ENCODE measurements at regions not wholly inside any gene's neighbourhood (a gene's known extent, or its start where the extent isn't known, plus 50 kb on each side); places are given as distances from the start of the nearest gene placed in this dataset.
A peak's percentile ranks its signal among the peaks of the same experiment; 100 is the strongest.
"Not testable (repeated sequence)": the region's sequence is repeated elsewhere in the genome, so short reads cannot be mapped to it uniquely, and the experiment has no call there.

GRCh38 chr13:109939180-109939579 lies 152.8 kb upstream of the IRS2 start:
- DNase-seq (ENCODE audit: low read depth), result no peak

- DNase-seq (ENCODE audit: low read depth), result peak; percentile 82
Observed at GRCh38 chr13:109938255-109938936, 152.0 kb upstream of the IRS2 start.

- not testable (repeated sequence) for DNase-seq (ENCODE audit: low read depth)
Observed at GRCh38 chr13:109934520-109934919, 148.1 kb upstream of the IRS2 start.

GRCh38 chr13:109933476-109933875 lies 147.1 kb upstream of the IRS2 start:
- no peak for DNase-seq (ENCODE audit: low read depth)

GRCh38 chr13:109924376-109924775 lies 138.0 kb upstream of the IRS2 start:
- DNase-seq (ENCODE audit: low read depth), result no peak

- DNase-seq (ENCODE audit: low read depth), result peak; percentile 81
Observed at GRCh38 chr13:109922518-109922917, 136.1 kb upstream of the IRS2 start.

- peak; percentile 52 for DNase-seq (ENCODE audit: low read depth)
Observed at GRCh38 chr13:109919715-109920375, 133.5 kb upstream of the IRS2 start.

GRCh38 chr13:109918179-109918711 lies 131.9 kb upstream of the IRS2 start:
- peak; percentile 75 for DNase-seq (ENCODE audit: low read depth)

GRCh38 chr13:109917422-109917821 lies 131.0 kb upstream of the IRS2 start:
- DNase-seq (ENCODE audit: low read depth), result no peak

- DNase-seq (ENCODE audit: low read depth), result no peak
Observed at GRCh38 chr13:109913936-109914510, 127.6 kb upstream of the IRS2 start.

- DNase-seq (ENCODE audit: low read depth), result no peak
Observed at GRCh38 chr13:109913186-109913585, 126.8 kb upstream of the IRS2 start.

GRCh38 chr13:109910194-109910593 lies 123.8 kb upstream of the IRS2 start:
- no peak for DNase-seq (ENCODE audit: low read depth)

GRCh38 chr13:109906976-109907375 lies 120.6 kb upstream of the IRS2 start:
- no peak for DNase-seq (ENCODE audit: low read depth)

GRCh38 chr13:109904218-109904617 lies 117.8 kb upstream of the IRS2 start:
- DNase-seq (ENCODE audit: low read depth), result peak; percentile 36

- DNase-seq (ENCODE audit: low read depth), result no peak
Observed at GRCh38 chr13:109900741-109901140, 114.4 kb upstream of the IRS2 start.

GRCh38 chr13:109900320-109900719 lies 113.9 kb upstream of the IRS2 start:
- DNase-seq (ENCODE audit: low read depth), result no peak

GRCh38 chr13:109899748-109900147 lies 113.4 kb upstream of the IRS2 start:
- no peak for DNase-seq (ENCODE audit: low read depth)

GRCh38 chr13:109899316-109899715 lies 112.9 kb upstream of the IRS2 start:
- no peak for DNase-seq (ENCODE audit: low read depth)

- DNase-seq (ENCODE audit: low read depth), result no peak
Observed at GRCh38 chr13:109897988-109898624, 111.7 kb upstream of the IRS2 start.

GRCh38 chr13:109892101-109892500 lies 105.7 kb upstream of the IRS2 start:
- DNase-seq (ENCODE audit: low read depth), result no peak

GRCh38 chr13:109885235-109885634 lies 98.9 kb upstream of the IRS2 start:
- DNase-seq (ENCODE audit: low read depth), result no peak

- DNase-seq (ENCODE audit: low read depth), result no peak
Observed at GRCh38 chr13:109884462-109884861, 98.1 kb upstream of the IRS2 start.
